GM18502 (cell line): ENCODE measurements at regions not wholly inside any gene's neighbourhood (a gene's known extent, or its start where the extent isn't known, plus 50 kb on each side); places are given as distances from the start of the nearest gene placed in this dataset.

Experiments
- ATAC-seq: cut with Tn5 transposase; IDR thresholded peaks from one replicate; pipeline ENCODE4 v1.9.1; 2021; ENCODE audit warnings: mild to moderate bottlenecking; ENCODE audit not compliant: unreplicated experiment, poor library complexity

DNA sequence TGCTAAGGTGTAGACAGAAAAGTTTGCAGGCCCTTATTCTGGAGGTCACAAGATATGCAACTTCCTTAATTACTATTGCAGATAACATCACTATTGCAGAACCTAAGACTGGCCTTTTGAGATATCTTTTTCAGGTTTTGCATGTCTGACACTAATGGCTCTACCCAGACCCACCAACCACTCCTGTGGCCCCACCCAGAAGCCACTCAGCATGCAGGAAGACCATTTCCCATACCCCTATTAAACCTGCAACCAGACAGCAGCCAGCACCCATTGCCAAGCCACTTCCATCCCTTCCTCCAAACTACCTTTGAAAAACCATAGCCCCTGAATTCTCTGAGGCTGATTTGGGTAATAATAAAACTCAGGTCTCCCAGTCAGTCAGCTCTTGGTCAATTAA, 297.6 kb downstream of the SLITRK6 start:
- no peak for ATAC-seq

DNA sequence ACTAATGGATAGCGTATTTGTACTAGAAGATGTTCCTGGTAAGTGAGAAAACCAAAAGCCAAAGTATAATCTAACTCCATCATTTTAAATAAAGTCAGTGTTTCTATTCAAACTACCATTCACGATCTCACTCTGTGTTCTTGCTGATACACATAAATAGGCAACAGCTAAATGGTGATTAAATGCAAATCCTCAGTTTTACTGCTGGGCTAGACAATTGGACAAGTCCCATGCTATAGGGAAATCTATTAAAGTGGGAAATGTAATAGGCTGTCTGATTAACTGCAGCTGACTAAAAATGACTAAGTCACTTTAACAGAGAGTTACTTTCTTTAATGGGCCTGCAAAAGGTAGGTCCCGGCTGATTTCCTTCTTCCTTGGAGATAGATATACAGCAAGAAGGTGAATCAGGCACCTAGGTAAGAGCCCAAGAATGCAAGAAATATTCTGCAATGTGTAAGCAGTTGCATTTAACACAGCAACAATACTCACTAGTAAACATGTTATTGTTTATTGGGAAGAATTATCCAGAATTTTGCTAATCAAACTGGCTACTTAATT, 298.4 kb downstream of the SLITRK6 start:
- no peak for ATAC-seq

DNA sequence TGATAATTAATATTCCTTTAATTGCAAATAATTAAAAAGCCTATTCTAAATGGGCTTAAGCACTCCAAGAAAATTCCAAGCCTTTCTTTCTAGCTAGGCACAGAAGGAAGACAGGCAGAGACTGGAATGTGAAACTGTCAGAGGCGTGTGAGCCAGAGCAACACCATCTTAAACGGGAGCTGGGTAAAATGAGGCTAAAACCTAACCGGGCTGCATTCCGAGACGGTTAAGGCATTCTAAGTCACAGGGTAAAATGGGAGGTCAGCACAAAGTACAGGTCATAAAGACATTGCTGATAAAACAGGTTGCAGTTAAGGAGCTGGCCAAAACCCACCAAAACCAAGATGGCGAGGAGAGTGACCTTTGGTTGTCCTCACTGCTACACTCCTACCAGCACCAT, 300.4 kb downstream of the SLITRK6 start:
- no peak for ATAC-seq

DNA sequence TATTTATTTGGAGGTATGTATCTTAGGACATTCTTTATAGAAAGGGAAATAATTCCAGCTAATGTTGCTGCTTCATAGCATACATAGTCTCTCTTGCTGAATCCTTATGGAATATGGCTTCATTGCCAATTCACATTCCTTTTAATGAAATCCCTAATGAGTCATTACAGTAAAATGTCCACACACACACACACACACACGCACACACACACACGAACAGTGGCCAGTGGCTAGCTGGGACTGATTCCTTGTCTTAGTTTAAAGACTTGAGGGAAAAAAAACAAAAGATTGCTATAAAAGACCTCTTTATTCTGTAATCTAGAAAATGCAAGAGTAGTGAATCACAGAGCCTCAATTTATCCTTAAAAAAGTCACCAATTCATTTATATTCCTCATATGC, 301.6 kb downstream of the SLITRK6 start:
- ATAC-seq = no peak

DNA sequence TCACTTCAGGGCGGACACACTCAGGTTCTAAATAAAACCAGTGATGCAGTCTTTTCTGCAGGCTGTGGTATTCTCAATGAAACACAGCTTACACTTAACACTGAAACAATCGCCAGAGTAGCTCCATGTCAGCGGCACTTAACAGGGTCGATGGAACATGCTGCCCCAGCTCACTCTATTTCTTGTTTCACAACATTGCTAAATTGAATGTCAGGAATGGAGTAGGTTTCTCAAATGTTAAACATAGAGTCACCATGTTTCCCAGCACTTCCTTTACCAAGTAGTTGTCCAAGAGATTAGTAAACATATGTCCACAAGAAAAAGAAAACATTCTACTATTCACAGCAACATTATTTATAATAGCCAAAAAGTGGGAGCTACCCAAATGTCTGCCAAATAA, 306.9 kb downstream of the SLITRK6 start:
- ATAC-seq = no peak

DNA sequence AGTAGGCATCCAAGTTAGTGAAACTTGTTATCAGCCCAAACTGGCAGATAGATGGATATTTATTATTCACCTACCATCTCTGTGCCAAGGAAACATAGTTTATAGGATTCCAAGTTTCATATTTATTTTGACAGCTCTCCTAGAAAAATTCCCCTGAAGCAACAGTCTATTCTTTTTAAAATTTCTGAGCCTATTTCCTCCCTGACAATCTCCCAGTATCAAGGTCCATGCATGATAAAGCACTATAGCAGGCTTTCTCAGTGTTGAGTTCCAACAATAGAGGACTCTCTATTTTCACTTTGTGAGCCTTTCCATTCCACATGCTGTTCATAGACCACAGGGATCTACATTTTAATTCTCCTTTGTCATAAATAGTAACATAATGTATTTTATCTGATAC, 312.6 kb downstream of the SLITRK6 start:
- no peak for ATAC-seq

DNA sequence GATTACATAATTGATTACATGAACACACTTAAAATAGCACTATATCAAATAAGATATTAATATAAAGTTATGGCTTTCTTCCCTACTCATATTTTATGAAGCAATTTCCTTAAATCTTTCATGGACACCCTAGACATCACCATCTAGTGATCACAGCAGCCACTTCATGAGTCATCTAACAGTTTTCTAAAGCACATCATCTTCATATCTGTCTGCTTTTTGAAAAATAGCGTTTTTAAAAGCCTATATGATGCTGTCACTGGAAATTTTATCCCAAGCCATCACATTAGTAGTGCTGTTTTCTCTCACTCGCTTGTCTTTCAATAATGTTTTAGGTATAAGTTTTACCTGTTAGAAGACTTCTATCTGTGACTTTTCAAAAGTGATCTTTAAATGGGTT, 326.1 kb downstream of the SLITRK6 start:
- ATAC-seq = no peak

DNA sequence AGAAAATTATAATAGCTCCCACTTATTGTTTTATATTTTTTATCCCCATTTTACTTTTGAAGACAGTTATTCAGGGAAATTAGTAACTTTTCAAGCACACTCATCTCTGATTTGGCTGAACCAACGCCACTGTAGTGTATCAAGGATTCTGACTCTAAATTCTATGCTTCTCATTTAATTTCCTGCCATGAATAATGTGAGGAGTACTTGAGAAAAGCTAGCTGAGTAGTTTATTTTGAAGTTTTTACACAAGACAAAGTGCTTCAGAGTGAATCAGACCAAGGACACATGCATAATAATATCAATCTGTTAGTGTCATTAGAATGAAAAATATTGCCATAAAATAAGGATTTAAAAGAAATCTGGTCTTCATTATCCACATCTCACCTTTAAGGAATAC, 329.9 kb downstream of the SLITRK6 start:
- no peak for ATAC-seq

DNA sequence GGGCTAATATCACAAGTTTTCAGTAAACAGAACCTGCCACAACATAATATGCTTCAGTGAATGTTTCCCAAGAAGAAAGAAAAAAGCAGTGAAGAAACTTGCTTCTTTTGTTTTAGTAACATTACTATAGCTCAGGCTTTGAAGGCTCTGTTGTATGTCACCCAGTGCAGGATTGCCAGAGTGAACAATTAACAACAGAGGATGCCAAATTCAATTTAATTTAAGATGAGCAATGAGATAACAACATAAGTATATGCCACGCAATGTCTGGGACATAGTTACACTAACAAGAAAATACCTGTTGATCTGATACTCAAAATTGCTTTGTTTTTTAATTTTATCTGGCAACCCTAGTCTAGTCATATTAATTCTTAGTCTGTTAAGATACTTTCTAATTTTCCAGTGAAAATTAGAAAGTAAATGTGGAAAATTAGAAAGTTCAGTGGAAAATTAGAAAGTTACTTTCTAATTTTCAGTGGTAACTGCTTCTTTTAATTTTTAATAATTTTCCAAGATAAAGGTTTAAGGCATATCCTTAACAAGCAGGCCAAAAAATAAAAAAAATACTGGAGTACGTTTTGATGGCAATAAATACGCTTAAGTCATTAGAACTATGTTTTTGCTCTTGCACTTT, 336.3 kb downstream of the SLITRK6 start:
- no peak for ATAC-seq

DNA sequence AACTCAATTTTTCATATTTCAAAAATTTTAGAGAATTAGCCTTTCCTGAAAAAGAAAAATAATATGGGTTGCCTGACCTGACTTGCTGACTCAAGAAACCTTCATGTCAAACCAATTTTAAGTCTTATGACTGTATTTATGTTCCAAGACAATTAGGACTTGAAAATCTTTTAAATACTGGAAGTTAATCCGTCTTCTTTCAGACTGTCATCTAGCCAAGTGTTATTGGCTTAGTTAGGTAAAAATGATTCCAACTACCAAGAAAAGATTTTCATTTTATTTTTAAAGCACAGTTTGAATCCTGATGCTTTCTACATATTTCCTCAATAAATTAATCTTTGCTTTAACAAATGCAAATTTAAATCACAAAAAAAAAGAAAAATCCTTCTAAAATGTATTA, 337.6 kb downstream of the SLITRK6 start:
- no peak for ATAC-seq

DNA sequence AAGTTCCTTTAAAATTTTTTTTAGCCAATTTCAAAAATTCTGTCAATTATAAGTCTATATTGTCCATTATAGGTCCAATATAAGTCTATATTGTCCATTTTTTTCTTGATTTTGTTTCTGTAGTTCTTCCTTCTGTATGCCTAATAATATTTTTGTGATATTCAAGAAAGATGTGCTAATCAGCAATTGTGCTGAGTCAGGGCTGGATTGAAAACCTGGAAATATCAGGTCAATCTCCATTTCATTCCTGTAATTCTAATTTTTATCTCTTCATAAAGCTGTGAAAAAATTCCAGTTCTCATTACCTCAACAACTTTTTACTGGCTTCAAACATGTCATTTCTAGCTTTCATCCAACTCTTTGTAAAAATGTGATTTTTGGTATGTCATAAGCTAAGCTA, 353.7 kb downstream of the SLITRK6 start:
- ATAC-seq = no peak

DNA sequence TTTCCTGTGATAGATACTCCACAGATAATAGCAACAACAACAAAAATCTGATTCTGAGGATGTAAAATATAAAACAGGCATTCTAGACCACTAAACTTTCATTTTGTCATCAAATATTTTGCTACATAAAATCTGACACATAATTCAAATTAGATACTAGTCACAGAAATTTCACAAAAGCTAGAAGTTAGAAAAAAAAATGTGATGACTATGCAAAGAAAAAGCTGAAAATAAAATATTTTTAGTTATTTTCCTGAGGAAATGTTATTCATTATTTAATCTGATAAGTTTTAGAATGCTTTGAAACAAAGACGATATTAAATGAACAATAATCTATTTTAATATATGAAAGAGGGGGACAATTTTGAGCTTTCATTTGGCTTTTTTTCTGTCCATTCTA, 357.2 kb downstream of the SLITRK6 start:
- no peak for ATAC-seq

DNA sequence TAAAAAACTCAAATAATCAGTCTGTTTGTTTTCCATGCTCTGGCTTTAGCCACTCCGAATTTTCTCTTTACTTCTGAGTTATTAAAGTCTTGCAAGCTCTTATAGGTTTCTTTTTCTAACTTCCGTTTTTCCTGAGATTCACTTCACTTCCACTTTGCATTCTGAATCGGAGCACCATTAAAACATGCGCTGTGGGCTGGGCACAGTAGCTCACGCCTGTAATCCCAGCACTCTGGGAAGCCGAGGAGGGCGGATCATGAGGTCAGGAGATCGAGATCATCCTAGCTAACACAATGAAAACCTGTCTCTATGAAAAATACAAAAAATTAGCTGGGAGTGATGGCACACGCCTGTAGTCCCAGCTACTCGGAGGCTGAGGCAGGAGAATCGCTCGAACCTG, 357.9 kb downstream of the SLITRK6 start:
- ATAC-seq = no peak

DNA sequence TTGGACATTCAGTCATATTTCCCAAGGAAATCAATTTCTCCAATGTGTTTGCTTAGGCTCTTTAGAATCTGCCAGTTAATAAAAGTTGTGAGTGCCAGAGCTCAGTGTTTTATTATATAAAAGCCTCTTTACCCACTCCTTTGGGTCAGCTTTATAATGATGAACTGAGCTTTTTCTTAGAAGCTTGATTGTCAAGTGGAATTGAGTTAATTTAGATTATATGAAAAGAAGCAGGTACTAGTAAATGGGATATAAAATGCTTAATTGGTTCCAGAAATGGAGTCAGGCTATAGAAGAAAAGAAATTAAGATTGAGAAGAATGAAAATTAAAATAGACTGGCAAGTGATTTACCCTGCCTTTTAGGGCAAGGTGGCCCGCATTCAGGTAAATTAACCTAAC, 363.2 kb downstream of the SLITRK6 start:
- ATAC-seq = no peak

DNA sequence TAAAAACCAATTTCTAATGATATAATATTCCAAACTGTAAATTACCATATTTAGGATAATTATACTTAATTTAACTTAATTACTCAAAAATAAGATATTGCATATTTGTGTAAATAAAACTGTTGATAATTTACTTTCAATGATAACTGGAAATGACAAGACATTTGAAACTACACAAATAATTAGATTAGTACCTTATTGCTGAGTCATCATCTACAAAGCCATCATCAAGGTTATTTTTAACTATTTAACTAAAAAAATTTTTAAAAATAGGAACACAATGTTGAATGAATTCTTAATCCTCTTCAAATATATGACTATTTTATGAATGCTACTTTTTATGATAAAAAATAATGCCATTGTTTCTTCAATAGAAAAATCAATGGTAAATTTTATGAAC, 364.3 kb downstream of the SLITRK6 start:
- ATAC-seq = no peak

DNA sequence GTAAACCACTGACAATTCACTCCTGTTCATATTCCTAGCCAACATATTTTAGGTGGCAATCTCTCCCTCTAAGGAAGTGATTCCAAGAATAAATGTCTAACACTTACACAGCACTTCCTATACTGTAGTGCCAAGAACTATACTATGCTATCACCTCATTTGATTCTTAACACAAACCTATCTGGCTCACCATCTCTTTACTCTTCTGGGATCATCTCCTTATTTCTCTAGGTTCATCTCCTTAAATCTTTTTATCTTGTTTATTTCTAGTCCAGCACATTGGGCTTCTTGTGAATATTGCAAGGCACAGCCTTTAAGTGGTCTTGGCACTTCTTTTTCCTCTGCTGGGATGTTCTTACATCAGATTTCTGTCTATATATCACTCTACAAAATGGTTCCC, 366.3 kb downstream of the SLITRK6 start:
- ATAC-seq = no peak

DNA sequence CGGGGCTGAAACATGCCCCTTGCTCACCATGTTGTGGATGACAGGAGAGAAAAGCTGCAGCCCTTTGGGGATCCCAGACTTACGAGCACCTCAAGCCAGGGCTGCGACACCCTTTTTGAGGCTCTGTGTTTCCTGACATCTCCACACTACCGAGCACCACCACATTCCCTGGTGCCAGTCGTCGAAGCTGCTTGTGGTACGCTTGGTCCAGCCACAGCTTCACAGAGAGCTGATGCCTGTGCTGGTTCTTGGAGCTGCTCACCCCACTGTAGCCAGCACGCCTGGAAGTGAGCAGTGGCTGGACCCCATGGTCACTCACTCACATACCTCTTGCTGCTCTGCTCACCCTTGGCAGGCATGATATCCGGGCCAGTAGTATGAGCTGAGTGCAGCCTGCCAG, 367.5 kb downstream of the SLITRK6 start:
- no peak for ATAC-seq

DNA sequence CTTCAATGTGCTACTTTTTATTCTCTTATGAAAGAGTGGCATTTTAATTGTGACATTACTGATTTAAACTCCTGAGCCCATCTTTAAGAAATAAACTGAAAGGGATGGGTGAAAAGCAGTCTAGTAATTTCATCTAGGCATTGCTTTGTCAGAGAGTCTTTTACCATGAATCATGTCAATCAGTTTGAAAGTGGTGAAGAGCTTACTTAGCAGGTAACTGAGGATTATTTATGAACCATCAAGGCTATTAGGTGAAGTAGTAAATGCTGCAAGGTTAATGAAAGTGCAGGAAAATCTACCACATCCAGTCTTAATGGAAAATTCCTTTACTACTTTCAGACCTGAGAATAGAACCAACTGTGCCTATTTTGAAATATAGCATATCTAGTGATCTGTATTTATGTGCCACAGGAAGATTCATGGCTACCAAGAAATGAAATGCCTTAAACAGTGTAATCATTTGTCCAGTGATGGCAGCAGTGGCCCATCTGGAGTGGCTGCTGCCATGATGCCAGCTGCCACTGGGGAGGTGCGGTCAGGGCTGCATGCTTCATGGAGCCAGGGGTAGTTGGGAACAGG, 368.9 kb downstream of the SLITRK6 start:
- ATAC-seq = no peak

DNA sequence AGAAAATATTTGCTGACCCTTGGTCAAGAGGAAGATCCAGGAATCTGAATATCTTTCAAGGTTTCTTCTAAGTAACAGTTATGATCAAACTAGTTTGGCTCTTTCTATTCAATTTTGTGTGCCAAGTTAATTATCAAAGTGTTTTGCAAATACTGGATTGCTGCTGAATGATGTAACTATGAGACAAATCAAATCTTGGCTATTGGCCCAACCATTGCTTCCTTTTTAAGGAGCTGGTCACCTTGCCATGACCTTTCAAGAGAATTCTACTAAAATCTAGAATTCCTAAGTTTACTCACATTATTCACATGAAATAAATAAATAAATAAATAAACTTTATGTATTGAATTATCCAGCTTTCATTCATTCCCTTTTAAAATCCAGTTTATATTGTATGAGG, 371.8 kb downstream of the SLITRK6 start:
- ATAC-seq = no peak

DNA sequence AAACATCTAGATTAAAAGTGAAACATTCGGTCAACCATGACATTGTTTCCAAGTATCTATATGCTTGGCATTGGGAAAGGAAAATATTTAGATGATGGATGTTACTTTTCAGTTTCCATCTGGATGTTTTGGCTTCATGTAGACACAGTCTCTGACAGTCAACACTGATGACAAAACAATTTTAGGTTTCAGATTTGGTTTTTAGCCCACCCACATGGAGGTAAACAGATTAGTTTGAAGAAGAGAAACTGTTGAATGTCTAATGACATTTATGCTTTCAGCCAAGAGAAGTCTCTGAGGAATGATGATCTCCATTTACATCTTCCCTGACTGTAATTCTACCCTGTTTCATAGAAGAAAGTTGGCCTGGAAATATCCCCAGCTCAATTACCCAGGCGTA, 379.1 kb downstream of the SLITRK6 start:
- ATAC-seq = no peak

DNA sequence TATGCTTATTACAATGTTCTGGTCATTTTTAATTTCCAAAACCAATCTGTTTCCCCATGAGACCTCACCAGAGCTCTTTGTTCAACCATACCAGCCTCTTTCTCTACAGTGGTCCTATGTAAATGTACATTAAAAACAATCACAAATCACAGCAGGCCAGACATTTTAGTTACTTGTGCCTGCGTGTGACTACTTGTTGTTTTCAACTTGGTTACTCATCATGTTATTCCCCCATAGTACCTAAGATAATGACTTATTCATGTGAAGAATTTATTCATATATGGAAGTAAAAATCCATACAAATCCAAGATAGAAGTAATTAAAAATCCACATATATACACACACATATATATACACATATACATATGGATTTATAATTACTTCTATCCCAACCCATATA, 379.6 kb downstream of the SLITRK6 start:
- no peak for ATAC-seq

DNA sequence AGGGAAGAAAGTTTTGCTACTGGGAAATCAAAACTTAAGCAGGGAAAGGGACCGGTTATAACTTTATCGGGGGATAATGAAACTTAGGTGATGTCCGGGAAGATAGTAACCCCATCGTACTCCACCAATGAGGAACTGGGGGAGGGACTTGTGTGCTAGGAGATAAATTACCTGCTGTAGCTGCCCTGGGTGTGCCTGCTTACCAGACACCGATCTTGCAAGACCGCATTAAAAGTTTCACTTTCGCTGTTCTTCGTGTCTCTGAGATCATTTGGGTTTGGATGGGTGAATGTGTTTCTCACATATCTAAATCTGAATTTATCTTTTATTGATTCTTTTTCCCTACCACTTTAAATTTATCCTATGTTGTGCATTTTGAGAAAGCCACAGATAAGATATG, 381.4 kb downstream of the SLITRK6 start:
- no peak for ATAC-seq
